ENCODE measurements at regions not wholly inside any gene's neighbourhood (a gene's known extent, or its start where the extent isn't known, plus 50 kb on each side); places are given as distances from the start of the nearest gene placed in this dataset.
"Not testable (repeated sequence)": the region's sequence is repeated elsewhere in the genome, so short reads cannot be mapped to it uniquely, and the experiment has no call there.

- not testable (repeated sequence) for DNase-seq (ENCODE audit: low spot score)
These were observed 59.2 kb downstream of the CXorf49B start for GRCh38 chrX:71822314-71822713.

DNA sequence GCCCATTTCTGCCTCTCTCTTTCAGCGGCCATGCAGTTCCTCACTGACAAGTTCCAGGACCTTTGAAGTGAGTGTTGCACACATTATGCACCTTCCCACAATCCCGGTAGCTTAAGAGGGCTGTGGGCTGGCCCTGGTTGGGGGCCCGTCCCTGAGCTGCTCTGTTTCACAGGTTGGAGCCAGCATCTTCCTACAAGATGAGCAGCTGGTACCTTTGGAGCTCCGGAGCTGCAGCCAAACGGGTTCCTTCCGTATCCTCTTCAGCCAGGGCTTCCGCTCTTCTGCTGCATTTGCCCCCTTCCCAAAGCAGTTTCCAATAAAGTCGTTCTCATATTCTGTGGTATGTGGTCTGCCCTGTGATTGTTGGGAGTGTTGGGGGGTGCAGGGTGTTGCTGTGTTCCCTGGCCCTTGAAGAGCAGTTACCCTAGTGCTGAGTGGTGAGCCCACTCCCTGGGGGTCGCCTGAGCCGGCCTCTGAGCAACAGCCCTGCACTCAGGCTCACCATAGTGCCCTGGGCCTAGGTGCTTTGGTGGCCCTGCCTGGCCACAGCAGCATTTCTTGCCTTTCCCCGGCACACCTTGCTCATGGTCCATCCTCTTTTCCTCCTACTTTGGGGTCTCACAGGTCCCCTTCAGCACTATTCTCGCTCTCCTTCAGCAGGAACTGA is 60.4 kb downstream of the CXorf49B start:
- no peak for DNase-seq (ENCODE audit: low spot score)

- DNase-seq (ENCODE audit: low spot score): no peak
These were observed 64.9 kb downstream of the CXorf49B start for GRCh38 chrX:71828086-71828485.

DNA sequence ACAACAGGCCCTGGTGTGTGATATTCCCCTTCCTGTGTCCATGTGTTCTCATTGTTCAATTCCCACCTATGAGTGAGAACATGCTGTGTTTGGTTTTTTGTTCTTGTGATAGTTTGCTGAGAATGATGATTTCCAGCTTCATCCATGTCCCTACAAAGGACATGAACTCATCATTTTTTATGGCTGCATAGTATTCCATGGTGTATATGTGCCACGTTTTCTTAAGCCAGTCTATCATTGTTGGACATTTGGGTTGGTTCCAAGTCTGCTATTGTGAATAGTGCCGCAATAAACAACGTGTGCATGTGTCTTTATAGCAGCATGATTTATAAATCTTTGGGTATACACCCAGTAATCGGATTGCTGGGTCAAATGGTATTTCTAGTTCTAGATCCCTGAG is 72.6 kb upstream of the NHSL2 start:
- DNase-seq (ENCODE audit: low spot score): not testable (repeated sequence)

DNA sequence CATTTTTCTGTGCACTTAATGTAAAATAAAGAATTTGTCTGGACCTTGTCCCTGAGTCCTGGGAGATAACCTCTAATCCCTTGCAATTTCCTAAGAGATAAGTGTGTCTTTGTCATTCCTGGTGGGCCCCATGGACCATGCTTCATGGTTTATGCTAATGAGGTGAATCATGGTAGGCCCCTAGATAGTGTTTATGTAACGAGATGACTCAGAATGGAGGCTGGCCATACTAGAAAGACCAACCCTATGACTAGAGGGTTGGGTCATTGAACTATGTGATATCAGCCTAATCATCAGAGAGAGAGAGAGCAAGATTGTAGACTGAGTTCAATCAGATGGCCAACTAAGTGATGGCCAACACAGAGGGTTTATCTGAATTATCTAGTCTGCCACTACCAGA is 64.2 kb upstream of the NHSL2 start:
- no peak for DNase-seq (ENCODE audit: low spot score)

DNA sequence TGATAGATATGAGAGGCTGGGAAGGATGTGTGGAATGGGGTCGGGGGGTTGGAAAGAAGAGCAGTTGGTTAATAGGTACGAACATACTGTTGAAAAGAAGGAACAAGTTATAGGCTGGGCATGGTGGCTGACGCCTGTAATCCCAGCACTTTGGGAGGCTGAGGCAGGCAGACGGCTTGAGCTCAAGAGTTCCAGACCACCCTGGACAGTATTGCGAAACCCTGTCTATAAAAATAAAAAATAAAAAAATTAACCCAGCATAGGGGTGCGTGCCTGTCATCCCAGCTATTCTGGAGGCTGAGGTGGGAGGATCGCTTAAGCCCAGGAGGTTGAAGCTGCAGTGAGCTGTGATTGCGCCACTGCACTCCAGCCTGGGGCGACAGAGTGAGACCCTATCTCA is 58.5 kb upstream of the NHSL2 start:
- no peak for DNase-seq (ENCODE audit: low spot score)

GRCh38 chrX:71859637-71860036 is 51.0 kb upstream of the NHSL2 start:
- peak; percentile 30 for DNase-seq (ENCODE audit: low spot score)
